Lower lobe of right lung (tissue), 2 donors: ENCODE measurements at regions not wholly inside any gene's neighbourhood (a gene's known extent, or its start where the extent isn't known, plus 50 kb on each side); places are given as distances from the start of the nearest gene placed in this dataset.

Experiments used
- ATAC-seq, 2 donors: fragments of 200-7000 bp; cut with Tn5 transposase; one replicate each; pipeline ENCODE4 v1.9.1; 2020 to 2022; ENCODE audit warnings: mild to moderate bottlenecking in 2 of 2, moderate library complexity in 2 of 2
- DNase-seq: peaks from one replicate; pipeline ENCODE4 v3.0.0-alpha.2; 2020
- H3K27ac ChIP-seq: fragments of 200-600 bp; one replicate; pipeline ENCODE4 v1.8.0; 2022
- H3K27me3 ChIP-seq: fragments of 200-600 bp; one replicate; pipeline ENCODE4 v1.8.0; 2022; ENCODE audit warnings: low read depth
- H3K36me3 ChIP-seq: fragments of 200-600 bp; one replicate; pipeline ENCODE4 v1.8.0; 2022; ENCODE audit warnings: mild to moderate bottlenecking
- H3K4me1 ChIP-seq: fragments of 200-600 bp; one replicate; pipeline ENCODE4 v1.8.0; 2022
- H3K4me3 ChIP-seq: fragments of 200-600 bp; one replicate; pipeline ENCODE4 v1.8.0; 2022; ENCODE audit warnings: mild to moderate bottlenecking
- H3K9me3 ChIP-seq: fragments of 200-600 bp; one replicate; pipeline ENCODE4 v1.8.0; 2022
- intact Hi-C: fragments of 100-400 bp; cut with DNase I; formaldehyde crosslinking; loops from one replicate; pipeline ENCODE4 v1.11.0; 2022
- TF ChIP-seq, protein P1 (sequence below): fragments of 200-600 bp; IDR thresholded peaks from one replicate; pipeline ENCODE4 v1.8.0; 2022; ENCODE audit warnings: antibody characterized with exemption, mild to moderate bottlenecking
- donor health status: DM: no; HTN: yes; CAD: no; lungs with severe emphysema.

DNA sequence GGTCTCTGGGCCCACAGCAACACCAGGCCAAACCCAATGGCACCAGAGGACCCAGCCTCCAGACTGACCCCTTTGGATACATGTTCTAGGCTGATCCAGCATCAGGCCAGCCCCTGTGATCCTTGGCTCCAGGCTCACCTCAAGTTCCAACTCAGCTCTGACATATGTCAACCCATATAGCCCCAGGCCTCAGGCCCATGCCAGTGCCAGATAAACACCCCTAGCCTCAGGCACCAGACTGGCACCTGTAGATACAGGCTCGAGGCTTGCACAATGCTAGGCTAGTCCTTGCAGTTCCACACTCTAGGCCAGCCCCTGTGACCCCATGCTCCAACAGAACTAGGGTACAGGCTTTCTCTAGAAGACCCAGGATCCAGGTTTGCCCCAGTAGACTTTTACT lies 287.5 kb downstream of the KCNC2 start:
- intact Hi-C loops = no loop called here
- Histone ChIP-seq H3K27ac (no peak overlapping the region), H3K27me3 (no peaks in the 10 kb centered on the region), H3K4me1 (no peaks in the 10 kb centered on the region), H3K36me3 (no peaks in the 10 kb centered on the region), H3K9me3 (peaks cover 4% of the 10 kb centered on the region), H3K4me3 (no peak overlapping the region)
- ATAC-seq = peak; percentile 12 to 39
- TF ChIP-seq, protein P1, sequence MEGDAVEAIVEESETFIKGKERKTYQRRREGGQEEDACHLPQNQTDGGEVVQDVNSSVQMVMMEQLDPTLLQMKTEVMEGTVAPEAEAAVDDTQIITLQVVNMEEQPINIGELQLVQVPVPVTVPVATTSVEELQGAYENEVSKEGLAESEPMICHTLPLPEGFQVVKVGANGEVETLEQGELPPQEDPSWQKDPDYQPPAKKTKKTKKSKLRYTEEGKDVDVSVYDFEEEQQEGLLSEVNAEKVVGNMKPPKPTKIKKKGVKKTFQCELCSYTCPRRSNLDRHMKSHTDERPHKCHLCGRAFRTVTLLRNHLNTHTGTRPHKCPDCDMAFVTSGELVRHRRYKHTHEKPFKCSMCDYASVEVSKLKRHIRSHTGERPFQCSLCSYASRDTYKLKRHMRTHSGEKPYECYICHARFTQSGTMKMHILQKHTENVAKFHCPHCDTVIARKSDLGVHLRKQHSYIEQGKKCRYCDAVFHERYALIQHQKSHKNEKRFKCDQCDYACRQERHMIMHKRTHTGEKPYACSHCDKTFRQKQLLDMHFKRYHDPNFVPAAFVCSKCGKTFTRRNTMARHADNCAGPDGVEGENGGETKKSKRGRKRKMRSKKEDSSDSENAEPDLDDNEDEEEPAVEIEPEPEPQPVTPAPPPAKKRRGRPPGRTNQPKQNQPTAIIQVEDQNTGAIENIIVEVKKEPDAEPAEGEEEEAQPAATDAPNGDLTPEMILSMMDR = no peak
- no peak for DNase-seq

DNA sequence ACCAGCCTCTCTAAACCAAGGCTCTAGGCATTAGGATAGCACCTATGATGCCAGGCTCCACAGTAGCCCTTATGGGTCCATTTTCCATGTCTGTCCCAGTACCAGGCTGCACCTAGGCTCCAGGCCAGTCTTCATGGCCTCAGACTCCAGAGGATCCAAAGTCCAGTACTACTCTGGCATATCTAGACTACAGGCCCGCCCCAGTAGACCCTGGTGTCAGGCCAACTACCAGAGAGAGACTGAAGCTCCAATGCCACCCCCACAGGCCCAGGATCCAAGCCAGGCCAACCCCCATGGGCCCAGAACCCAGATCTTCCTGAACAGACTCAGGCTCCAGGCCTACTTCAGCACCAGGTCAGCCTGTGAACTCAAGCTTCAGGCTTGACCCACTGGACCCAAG lies 287.0 kb downstream of the KCNC2 start:
- TF ChIP-seq, protein P1 = no peak
- Histone ChIP-seq H3K36me3 (no peaks in the 10 kb centered on the region), H3K4me3 (no peak overlapping the region), H3K27me3 (no peaks in the 10 kb centered on the region), H3K27ac (no peak overlapping the region), H3K9me3 (peaks cover 9% of the 10 kb centered on the region), H3K4me1 (no peaks in the 10 kb centered on the region)
- intact Hi-C loops = no loop called here
- ATAC-seq = no peak
- no peak for DNase-seq

DNA sequence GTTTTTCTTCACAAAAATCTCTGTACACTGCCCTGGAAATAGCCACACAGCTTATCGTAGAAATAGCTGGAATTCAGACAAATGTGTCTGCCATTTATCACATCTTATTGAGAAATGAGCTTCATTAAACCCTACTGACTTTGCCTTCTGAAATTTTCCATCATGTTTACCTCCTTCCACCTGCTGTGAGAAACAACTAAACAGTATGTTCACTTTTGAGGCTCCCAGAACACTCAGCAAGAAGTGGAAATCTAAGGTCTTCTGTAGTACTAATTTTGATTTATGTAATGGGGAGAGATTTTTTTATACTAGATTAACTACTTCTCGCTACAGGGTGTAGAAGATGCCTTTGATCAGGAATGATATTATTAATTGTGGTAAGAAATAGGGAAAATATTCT lies 268.0 kb downstream of the KCNC2 start:
- Histone ChIP-seq H3K36me3 (no peaks in the 10 kb centered on the region), H3K27ac (no peak overlapping the region), H3K4me1 (no peaks in the 10 kb centered on the region), H3K9me3 (no peaks in the 10 kb centered on the region), H3K27me3 (no peaks in the 10 kb centered on the region), H3K4me3 (no peak overlapping the region)
- DNase-seq (no peak), ATAC-seq (no peak)
- TF ChIP-seq, protein P1 = no peak
- intact Hi-C loops = no loop called here

DNA sequence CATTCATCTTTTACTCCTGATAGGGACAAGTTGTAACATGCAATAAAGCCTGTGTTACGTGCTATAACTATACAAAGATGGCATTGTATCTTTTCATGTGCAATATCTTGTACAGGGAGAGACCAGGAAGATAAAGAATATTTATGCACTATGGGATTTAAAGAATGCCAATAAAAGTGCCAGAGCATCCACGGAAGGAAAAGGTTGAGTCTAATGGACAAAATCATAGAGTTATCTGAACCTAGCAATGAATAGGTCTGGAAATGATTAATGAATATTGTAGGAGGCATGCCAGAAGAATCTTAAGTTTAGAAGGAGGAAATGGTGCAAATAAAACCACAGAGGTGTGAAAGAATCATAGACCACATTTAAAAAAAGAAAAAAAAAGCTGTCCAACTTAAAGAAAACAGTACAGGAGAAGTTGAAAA lies 263.9 kb downstream of the KCNC2 start:
- no peak overlapping the region for H3K4me3 ChIP-seq
- peak in 1 of 2 donors; percentile 41 for ATAC-seq
- no peaks in the 10 kb centered on the region for H3K9me3 ChIP-seq
- H3K36me3 ChIP-seq = no peaks in the 10 kb centered on the region
- DNase-seq = no peak
- no peaks in the 10 kb centered on the region for H3K4me1 ChIP-seq
- H3K27ac ChIP-seq = no peak overlapping the region
- TF ChIP-seq, protein P1 = no peak
- intact Hi-C loops = no loop called here
- H3K27me3 ChIP-seq = no peaks in the 10 kb centered on the region

DNA sequence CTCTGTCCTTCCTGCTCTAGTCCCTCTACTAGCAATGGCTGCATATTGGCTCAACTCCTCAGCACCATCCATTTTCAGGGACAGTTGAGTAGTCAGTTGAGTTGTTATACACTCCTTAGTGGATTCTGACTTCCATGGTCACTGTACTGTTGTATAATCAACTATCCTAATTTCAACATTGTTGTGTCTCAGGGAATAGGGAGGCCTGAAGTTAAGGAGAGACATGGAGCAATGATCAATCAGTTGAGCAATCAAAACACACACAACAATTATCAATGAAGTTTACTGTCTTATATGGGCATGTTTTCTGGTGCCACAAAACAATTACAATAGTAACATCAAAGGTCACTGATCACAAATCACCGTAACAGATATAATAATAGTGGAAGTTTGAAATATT lies 255.9 kb downstream of the KCNC2 start:
- H3K4me1 ChIP-seq = no peaks in the 10 kb centered on the region

More for the DNA sequence above, 255.9 kb downstream of the KCNC2 start:
- Histone ChIP-seq H3K9me3 (no peaks in the 10 kb centered on the region), H3K27ac (no peak overlapping the region), H3K36me3 (no peaks in the 10 kb centered on the region), H3K27me3 (no peaks in the 10 kb centered on the region), H3K4me3 (no peak overlapping the region)
- TF ChIP-seq, protein P1 = no peak
- ATAC-seq (no peak), DNase-seq (no peak)
- intact Hi-C loops = no loop called here
